ENCODE measurements at regions not wholly inside any gene's neighbourhood (a gene's known extent, or its start where the extent isn't known, plus 50 kb on each side); places are given as distances from the start of the nearest gene placed in this dataset.
"Not testable (repeated sequence)": the region's sequence is repeated elsewhere in the genome, so short reads cannot be mapped to it uniquely, and the experiment has no call there.

GRCh38 chr22:49356428-49356827, 471.2 kb downstream of the BRD1 start:
- DNase-seq = no peak

- no peak for DNase-seq
Measured at GRCh38 chr22:49355211-49355920, 472.3 kb downstream of the BRD1 start.

- no peak for DNase-seq
Measured at GRCh38 chr22:49354516-49355210, 473.0 kb downstream of the BRD1 start.

- no peak for DNase-seq
Measured at GRCh38 chr22:49353235-49353634, 474.4 kb downstream of the BRD1 start.

GRCh38 chr22:49352361-49353169, 475.1 kb downstream of the BRD1 start:
- DNase-seq = no peak

- no peak for DNase-seq
Measured at GRCh38 chr22:49351761-49352227, 475.9 kb downstream of the BRD1 start.

GRCh38 chr22:49350441-49351121, 477.1 kb downstream of the BRD1 start:
- no peak for DNase-seq

- DNase-seq = no peak
Measured at GRCh38 chr22:49349841-49350381, 477.8 kb downstream of the BRD1 start.

GRCh38 chr22:49349181-49349835, 478.4 kb downstream of the BRD1 start:
- DNase-seq = no peak

- no peak for DNase-seq
Measured at GRCh38 chr22:49348631-49349030, 479.0 kb downstream of the BRD1 start.

GRCh38 chr22:49347376-49347775, 480.3 kb downstream of the BRD1 start:
- no peak for DNase-seq

- DNase-seq = no peak
Measured at GRCh38 chr22:49345896-49346295, 481.8 kb downstream of the BRD1 start.

- no peak for DNase-seq
Measured at GRCh38 chr22:49344656-49345055, 483.0 kb downstream of the BRD1 start.

- no peak for DNase-seq
Measured at GRCh38 chr22:49344161-49344560, 483.5 kb downstream of the BRD1 start.

- no peak for DNase-seq
Measured at GRCh38 chr22:49340406-49340805, 487.3 kb downstream of the BRD1 start.

GRCh38 chr22:49336483-49336882, 491.2 kb downstream of the BRD1 start:
- not testable (repeated sequence) for DNase-seq

GRCh38 chr22:49334976-49335375, 492.7 kb downstream of the BRD1 start:
- no peak for DNase-seq

GRCh38 chr22:49334449-49334789, 493.3 kb downstream of the BRD1 start:
- no peak for DNase-seq

- DNase-seq = no peak
Measured at GRCh38 chr22:49333206-49333605, 494.5 kb downstream of the BRD1 start.

- DNase-seq = no peak
Measured at GRCh38 chr22:49332691-49333090, 495.0 kb downstream of the BRD1 start.

- DNase-seq = no peak
Measured at GRCh38 chr22:49331878-49332277, 495.8 kb downstream of the BRD1 start.

- DNase-seq = no peak
Measured at GRCh38 chr22:49331223-49331815, 496.4 kb downstream of the BRD1 start.
